ENCODE measurements at regions not wholly inside any gene's neighbourhood (a gene's known extent, or its start where the extent isn't known, plus 50 kb on each side); places are given as distances from the start of the nearest gene placed in this dataset.
A peak's percentile ranks its signal among the peaks of the same experiment; 100 is the strongest.

DNA sequence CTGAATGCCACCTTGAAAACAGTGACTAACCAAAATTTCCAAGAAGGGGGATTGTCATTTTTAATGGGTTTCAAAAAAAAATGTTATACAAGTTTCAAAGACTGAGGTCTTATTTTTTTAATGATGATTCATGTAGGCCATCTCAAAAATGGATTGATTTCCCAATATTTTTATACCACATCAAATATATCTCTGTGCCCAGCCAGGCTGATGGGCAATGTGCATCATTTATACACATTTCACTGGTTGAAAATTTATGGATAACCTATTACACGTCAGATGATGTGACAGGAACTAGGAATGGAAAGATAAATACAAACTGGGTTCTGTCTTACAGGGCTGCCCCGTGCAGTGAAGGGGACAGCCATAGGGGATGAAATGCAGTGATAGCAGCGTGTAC, 112.7 kb upstream of the TMPO start:
- no peak for TF ChIP-seq CTCF (IDR thresholded peaks at IDR 0.05 in 4 of 5, conservative IDR thresholded peaks at IDR 0.05 in 1 of 5)
- no peak for TF ChIP-seq POLR2A (IDR thresholded peaks at IDR 0.05)
- DNase-seq (no peak), ATAC-seq (no peak)
- H3K4me3 ChIP-seq: no peak overlapping the region
- H3K27ac ChIP-seq: no peak overlapping the region
- intact Hi-C loops (cut with DNase I; ENCODE audit: low total_unique reads) (no loop called here), in situ Hi-C loops (cut with MboI; ENCODE audit: low sequenced_read_pairs in 4 of 4) (no loop called here)
- no peaks in the 10 kb centered on the region for H3K36me3 ChIP-seq
- H3K27me3 ChIP-seq: no peaks in the 10 kb centered on the region
- no peaks in the 10 kb centered on the region for H3K4me1 ChIP-seq
- H3K9me3 ChIP-seq: no peaks in the 10 kb centered on the region

- H3K36me3 ChIP-seq: no peaks in the 10 kb centered on the region
- ATAC-seq (no peak), DNase-seq (no peak)
- intact Hi-C loops (cut with DNase I; ENCODE audit: low total_unique reads) (no loop called here), in situ Hi-C loops (cut with MboI; ENCODE audit: low sequenced_read_pairs in 4 of 4) (no loop called here)
- no peak overlapping the region for H3K4me3 ChIP-seq
- no peak for TF ChIP-seq CTCF (IDR thresholded peaks at IDR 0.05 in 4 of 5, conservative IDR thresholded peaks at IDR 0.05 in 1 of 5)
- TF ChIP-seq POLR2A (IDR thresholded peaks at IDR 0.05): no peak
- no peaks in the 10 kb centered on the region for H3K4me1 ChIP-seq
- peak overlapping the region in 1 of 4 donors; percentile 10 for H3K27ac ChIP-seq
- H3K27me3 ChIP-seq: no peaks in the 10 kb centered on the region
- no peaks in the 10 kb centered on the region for H3K9me3 ChIP-seq
Observed at GRCh38 chr12:98403385-98403784, 112.0 kb upstream of the TMPO start.

- no peak overlapping the region for H3K4me3 ChIP-seq
- intact Hi-C loops (cut with DNase I; ENCODE audit: low total_unique reads): no loop called here
- no peaks in the 10 kb centered on the region for H3K36me3 ChIP-seq
- H3K4me1 ChIP-seq: no peaks in the 10 kb centered on the region
- no peak for DNase-seq
- in situ Hi-C loops (cut with MboI; ENCODE audit: low sequenced_read_pairs in 4 of 4): no loop called here
- no peaks in the 10 kb centered on the region for H3K27me3 ChIP-seq
- no peak for ATAC-seq
- no peak for TF ChIP-seq CTCF (IDR thresholded peaks at IDR 0.05 in 4 of 5, conservative IDR thresholded peaks at IDR 0.05 in 1 of 5)
- TF ChIP-seq POLR2A (IDR thresholded peaks at IDR 0.05): no peak
- H3K27ac ChIP-seq: peak overlapping the region in 1 of 4 donors; percentile 10
- H3K9me3 ChIP-seq: no peaks in the 10 kb centered on the region
Observed at GRCh38 chr12:98403936-98404335, 111.5 kb upstream of the TMPO start.

GRCh38 chr12:98405805-98406366, 109.5 kb upstream of the TMPO start:
- intact Hi-C loops (cut with DNase I; ENCODE audit: low total_unique reads): no loop called here
- H3K27ac ChIP-seq: no peak overlapping the region
- TF ChIP-seq CTCF (IDR thresholded peaks at IDR 0.05 in 4 of 5, conservative IDR thresholded peaks at IDR 0.05 in 1 of 5): no peak
- TF ChIP-seq POLR2A (IDR thresholded peaks at IDR 0.05): no peak
- H3K36me3 ChIP-seq: no peaks in the 10 kb centered on the region
- in situ Hi-C loops (cut with MboI; ENCODE audit: low sequenced_read_pairs in 4 of 4): no loop called here
- DNase-seq: no peak
- H3K9me3 ChIP-seq: no peaks in the 10 kb centered on the region
- no peaks in the 10 kb centered on the region for H3K27me3 ChIP-seq
- no peak overlapping the region for H3K4me3 ChIP-seq
- no peak for ATAC-seq
- H3K4me1 ChIP-seq: no peaks in the 10 kb centered on the region

GRCh38 chr12:98406378-98406777, 109.0 kb upstream of the TMPO start:
- intact Hi-C loops (cut with DNase I; ENCODE audit: low total_unique reads) (no loop called here), in situ Hi-C loops (cut with MboI; ENCODE audit: low sequenced_read_pairs in 4 of 4) (no loop called here)
- Histone ChIP-seq H3K4me3 (no peak overlapping the region), H3K36me3 (no peaks in the 10 kb centered on the region), H3K4me1 (no peaks in the 10 kb centered on the region), H3K9me3 (no peaks in the 10 kb centered on the region), H3K27me3 (no peaks in the 10 kb centered on the region), H3K27ac (no peak overlapping the region)
- TF ChIP-seq CTCF (IDR thresholded peaks at IDR 0.05 in 4 of 5, conservative IDR thresholded peaks at IDR 0.05 in 1 of 5): no peak
- no peak for TF ChIP-seq POLR2A (IDR thresholded peaks at IDR 0.05)
- DNase-seq (no peak), ATAC-seq (no peak)
